NCI-H1694 treated with DMSO at 0.1 percent for 48 hours (cell line): ENCODE measurements at regions not wholly inside any gene's neighbourhood (a gene's known extent, or its start where the extent isn't known, plus 50 kb on each side); places are given as distances from the start of the nearest gene placed in this dataset.

ENCODE experiments used
- DNase-seq: peaks from one replicate; lab custom pipeline; 2025; lab: John Stamatoyannopoulos, UW

DNA sequence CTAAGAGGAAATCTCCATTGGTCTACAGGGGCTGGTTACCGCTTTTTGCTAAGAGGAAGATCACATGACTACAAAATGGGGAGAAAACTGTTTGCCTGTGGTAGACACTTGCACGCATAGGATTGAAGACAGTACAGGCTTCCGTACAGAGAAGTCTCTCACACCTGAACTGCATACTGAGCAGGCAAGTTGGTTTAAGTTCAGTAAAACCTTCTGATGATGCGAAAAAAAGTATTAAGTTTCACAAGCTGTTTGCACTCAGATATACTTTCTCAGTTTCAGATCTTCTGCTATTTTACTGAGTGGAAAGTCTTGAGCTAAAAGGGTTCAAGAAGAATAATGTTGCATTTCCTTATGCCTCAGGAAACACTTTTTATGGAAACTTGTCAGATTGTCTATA is 292.2 kb upstream of the MC4R start:
- DNase-seq = no peak

DNA sequence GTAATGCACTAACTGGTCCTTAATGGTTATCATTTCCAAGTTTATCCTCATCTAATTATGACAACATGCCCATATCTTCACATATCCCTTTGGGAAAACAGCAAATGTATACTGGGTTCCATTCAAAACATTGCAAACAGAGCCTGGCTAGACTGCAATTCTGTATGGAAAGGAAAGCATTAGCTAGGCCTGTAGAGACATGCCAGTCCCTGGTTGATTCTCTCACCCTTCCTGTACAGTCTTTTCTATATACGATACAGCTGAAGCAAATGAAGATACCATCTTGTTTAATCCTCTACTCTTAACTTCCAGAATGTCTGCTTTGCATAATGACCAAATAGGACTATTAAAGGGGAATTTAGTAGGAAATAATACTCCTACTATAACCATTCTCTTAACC is 294.4 kb upstream of the MC4R start:
- DNase-seq = no peak

DNA sequence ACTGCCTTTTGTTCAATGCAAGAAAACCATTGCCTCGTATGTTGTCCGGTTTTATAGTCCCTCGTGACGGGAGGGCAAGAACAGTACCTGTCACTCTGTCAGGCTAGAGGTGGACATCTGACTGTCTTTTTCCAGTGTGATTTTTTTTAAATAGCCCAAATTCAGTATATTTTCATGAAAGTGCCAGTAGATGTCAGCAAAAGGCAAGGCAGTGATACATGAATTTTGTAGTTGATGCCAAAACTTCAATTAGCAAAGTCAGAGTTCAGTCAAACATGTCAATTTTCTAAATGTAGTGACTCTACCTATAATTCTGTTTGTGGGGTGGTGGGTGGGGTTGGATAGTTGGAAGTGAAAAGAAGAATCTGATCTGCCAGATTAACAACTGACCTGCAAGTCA is 296.0 kb upstream of the MC4R start:
- DNase-seq = peak; percentile 16

DNA sequence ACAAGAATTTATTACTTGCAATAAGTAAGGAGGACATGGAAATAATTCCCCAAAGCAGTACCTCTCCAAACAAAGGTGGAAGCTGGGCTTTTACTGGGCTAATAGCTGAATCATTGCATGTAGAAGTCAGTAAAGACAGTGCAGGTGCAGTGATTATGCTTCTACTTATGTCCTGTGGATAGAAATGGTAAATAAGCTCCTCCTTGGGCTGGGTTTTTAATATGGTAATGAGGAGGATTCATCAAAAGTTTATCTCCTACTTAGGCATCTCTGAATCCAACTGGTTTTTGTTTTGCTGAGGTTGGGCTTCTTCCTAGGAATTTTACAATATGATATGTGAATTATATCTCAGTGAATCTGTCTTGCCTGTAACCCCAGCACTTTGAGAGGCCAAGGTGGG is 297.4 kb upstream of the MC4R start:
- DNase-seq = no peak

DNA sequence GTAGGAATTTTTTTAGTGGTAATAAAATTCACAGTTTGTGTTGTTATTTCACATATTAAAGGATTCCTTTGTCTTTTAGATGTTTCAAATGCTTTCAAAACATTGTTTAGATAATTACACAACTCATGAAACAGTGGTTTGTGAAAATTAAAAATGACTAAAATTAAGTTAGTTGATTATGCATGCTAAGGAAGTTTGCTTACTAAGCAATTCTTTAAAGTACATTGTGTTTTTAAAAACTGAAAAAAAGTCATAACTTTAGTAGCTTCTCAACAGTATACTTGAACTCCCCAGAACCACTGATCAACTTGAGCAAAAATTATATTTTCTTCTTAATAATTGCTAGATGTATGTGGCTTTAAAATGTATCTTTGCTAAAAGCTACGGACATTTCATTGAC is 298.4 kb upstream of the MC4R start:
- DNase-seq = no peak

DNA sequence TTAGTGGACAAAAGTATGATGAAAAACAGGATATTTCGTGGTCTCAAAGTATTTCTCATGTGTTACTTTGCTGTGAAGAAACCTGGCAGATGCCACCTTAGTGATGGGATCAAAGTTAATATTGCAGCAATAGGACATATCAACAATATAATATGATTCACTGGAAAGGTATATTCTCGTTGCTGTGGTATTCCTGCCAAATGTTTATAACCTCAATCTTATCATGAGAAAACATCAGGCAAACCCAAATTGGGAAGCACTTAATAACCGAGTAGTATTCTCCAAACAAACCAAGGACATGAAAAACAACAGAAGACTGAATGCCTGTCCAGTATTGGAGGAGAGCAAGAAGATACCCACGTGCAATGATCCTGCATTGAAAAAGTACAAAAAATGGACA is 302.6 kb upstream of the MC4R start:
- DNase-seq = no peak

DNA sequence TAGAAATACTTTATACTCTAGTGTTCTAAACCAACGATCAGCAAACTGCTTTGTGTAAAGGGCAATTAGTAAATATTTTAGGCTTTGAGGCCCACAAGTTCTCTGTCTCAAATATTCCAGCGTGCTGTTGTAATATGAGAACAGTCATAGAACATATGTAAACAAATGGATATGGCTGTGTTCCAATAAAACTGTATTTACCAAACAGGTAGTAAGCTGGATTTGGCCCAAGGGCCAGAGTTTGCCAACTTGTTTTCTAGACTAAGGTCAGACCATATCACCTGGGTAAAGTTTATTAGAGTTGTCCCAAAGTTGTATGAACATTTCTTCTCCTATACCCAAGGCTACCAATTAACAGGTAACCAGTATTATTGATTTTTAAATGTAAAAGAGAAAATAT is 303.2 kb upstream of the MC4R start:
- no peak for DNase-seq

DNA sequence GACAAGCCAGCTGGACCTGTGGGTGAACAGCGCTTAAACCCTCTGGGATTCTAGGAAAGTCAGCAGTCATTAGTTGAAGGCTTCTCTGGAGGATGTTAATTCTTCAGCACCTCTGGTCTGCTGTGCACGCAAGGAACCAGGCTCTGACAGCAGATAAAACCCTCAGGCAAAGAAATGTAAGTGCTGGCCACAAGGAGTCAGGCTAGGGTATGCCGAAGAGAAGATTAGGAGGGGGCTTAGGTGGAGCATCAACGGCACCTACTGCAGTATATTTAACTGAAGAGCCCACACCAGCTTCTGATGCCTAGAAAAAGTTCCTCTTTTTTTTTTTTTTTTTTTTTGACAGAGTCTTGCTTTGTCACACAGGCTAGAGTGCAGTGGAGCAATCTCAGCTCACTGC is 304.2 kb upstream of the MC4R start:
- no peak for DNase-seq

DNA sequence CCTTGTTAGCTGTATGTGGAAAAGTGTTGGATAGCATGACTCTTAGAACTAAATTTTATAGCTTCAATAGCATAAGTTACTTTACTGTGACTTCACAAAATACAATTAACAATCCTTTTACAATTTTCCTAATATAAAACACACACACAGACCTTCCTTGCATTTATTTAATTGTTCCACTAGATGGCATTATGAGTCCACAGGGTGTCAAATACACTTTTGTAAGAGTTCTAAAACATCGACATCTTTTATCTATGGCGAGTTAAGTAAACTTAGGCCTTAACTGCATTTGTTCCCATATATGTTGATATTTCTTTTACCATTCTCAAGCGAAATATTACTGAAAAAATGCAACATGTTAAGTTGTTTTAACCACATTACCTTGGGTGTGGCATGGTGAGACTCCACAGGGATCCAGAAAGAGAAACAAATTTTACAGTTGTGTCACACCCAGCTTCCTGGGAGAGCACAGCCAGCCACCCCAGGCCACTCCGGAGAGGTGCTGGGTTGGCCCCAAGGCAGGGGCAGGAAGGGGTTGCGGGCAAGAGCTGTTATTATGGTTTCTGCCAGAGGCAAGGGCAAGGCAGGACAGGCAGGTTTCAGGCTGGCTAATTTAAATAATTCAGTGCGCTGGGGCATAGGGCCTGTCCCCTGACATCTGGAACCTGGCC is 312.4 kb upstream of the MC4R start:
- peak; percentile 55 for DNase-seq

DNA sequence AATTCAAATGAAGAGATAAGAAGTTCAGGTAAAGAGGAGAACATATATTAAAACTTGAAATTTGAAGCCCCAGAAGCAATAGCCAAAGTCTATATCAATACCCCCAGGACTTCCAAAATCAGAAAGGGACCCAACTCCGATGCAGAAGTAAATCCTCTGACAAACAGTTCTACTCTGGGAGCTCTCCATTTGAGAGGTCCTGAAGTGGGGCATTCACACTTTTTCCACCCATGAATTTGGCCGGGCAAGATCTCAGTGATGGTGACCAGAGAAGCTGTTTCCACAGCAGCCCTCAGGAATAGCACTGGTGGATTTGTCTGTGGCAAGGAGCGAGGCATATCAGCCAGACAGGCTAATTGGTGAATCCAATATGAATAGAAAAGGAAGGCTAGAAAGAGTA is 313.6 kb upstream of the MC4R start:
- DNase-seq = no peak

DNA sequence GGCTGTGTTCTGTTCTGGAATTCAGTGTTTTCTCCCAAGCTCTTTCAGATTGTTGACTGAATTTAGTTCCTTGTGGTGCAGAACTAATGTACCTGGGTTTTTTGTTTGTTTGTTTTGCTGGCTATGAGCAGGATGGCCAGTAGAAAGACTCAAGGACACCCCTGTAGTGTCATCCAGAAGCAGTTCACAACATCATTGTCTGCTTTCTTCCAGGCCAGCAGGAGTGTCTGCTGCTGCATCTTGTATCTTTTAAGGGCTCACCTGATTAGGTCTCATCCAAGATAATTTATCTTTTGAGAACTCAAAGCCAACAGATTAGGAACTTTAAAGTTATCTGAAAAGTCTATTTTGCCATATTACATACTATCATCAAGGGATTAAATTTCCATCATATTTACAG is 318.5 kb upstream of the MC4R start:
- no peak for DNase-seq

DNA sequence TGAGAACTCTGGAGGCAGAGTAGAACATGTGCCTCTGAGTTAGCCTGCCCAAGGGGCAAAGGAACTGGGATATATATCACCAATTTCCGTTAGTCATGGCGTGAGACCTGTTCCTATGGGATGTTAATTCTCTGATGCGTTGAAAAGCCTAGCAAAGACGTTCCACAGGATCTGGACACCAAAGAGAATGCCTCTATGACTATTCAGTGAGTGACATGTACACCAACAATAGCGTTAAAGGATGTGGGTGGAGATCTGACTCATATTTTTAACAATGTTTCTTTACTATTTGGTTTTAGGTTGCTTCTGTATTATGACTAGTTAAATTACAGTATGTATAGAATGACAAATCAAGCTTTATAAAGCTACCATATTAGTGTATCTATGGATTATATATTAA is 320.9 kb upstream of the MC4R start:
- no peak for DNase-seq

DNA sequence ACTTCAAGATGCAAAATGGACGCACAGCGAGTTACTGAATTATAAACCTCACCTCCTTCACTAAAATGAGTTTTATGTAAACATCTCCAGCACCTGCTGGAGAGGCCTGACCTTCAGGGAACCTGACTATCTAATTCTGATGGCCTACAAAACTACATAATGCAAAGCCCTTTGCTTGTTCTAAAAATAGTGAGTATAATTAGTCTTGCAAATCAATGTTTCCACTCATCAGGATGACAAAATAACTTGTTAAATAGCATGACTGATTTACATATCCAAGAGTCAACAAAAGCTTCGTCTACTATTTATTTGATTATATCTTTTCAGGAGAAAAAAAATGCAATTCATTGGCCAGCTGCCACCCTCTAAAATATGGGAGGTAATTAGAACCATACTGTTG is 326.3 kb upstream of the MC4R start:
- peak; percentile 0 for DNase-seq

DNA sequence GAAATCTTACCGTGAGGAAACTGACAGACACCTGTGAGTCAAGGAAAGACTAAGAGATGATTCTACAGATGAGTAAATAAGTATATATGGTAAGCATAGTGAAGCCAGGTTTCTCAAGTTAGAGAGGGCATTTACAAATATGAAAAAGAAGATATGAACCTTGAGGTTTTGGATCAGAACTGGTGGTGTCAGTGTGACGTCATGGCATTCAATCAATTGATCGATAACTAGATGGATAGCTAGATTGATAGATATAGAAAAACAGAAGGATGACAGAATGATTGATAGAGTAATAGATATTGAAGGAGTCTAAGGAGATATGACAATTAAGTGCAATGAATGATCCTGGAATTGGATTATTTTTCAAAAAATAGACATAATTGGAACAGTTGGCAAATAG is 350.2 kb upstream of the MC4R start:
- no peak for DNase-seq

DNA sequence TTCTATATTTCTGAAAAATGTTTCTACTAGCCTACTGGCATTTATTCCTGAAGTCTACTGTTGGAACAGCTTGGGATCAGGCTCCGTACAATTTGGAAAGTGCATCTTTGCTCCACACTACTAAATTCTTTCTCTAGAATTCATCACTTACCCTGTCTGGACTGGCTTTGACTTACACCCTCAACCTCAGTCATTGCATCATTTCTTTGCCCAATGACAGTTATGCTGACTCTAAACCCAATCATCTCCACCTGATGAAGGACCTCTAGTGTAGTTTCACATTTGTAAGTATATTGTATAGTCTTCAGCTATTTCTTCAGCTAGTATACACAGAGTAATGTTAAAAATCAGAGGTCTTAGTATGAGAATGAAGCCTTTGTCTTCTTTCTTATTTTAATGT is 359.6 kb upstream of the MC4R start:
- no peak for DNase-seq

DNA sequence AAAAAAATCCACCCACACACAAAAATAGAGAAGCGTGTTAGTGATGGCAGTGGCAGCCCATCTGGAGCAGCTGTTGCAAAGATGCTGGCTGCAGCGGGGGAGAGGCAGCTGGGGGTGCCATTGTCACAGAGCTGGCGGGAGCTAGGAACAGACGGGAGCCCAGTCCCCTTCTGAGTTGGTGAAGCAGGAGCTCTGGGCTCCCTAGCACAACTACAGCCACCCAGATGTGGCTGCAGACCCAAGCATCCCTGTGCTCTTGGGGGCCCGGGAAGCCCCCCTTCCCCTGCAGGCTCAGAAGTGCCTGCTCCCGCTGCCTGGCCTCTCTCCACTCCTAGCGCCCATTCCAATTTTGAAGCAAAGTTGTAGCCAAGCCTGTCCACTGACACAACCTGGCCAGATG is 366.6 kb upstream of the MC4R start:
- no peak for DNase-seq

DNA sequence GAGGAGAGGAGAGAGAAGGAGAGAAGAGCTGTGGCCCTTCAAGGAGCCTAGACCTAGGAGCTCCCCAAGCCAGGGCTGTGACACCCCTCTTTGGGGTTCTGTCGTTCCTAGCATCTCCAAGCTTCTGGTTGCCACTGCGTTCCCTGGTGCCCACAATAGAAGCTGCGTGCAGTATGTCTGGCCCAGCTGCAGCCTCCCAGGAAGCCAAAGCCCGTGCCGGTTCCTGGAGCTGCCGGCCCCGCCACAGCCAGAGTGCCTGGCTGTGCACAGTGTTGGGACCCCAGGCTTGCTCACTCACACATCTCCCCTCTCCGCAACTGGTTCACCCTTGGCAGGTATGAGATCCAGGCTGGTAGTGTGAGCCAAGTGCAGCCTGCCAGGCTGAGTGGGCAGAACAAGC is 367.7 kb upstream of the MC4R start:
- no peak for DNase-seq

DNA sequence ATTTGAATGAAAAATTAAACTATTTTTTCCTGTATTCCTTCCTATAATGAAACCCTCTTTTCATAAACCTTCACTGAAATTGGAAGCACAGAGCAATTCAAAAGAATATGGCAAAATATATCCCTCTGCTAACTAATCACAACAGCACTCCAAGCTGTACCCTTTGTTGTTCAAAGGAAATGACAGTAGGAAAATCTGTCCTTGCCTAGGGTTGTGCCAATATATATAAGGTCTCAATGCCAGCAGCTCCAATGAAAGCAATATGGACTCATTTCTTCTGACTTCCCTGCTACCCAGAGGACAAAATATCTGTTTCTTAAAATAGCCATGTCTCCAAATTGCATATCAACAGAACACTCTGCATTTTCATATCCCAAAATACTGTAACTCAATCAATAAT is 373.9 kb upstream of the MC4R start:
- no peak for DNase-seq

DNA sequence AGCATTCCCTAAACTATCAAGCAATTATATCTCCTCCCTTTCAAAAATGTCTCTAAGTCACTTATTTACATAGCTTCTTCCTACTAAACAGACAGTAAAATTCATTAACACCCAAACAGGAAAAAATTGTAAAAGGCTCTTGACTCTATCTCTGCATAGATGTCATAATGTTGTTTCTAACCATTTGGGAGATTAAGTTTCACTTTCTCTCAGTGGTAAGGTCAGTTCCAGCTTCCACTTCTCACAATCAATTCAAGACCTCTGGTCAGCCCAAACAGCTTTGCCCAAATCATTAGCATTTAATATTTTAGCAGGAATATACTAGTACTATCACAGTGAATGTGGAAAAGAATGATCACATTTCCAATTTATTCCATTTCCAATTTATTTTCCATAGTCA is 374.3 kb upstream of the MC4R start:
- DNase-seq = no peak

DNA sequence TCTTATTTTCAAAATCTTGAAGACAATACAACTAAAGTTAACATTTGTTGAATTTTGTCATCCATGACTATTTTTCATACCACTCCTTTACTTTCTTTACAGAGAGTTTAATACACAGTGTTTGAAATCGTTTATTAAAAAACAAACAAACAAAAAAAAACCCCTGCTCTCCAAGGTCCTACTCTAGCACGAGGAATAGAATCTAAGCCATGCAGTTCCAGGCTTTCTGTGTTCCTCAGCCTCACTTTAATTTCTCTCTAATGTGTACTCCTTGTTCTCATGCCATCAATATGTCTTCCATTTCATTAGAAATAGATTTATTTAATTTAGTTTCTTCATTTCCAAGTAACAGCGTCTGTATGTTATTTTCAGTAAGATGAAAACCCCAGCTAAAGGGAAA is 381.2 kb upstream of the MC4R start:
- no peak for DNase-seq

DNA sequence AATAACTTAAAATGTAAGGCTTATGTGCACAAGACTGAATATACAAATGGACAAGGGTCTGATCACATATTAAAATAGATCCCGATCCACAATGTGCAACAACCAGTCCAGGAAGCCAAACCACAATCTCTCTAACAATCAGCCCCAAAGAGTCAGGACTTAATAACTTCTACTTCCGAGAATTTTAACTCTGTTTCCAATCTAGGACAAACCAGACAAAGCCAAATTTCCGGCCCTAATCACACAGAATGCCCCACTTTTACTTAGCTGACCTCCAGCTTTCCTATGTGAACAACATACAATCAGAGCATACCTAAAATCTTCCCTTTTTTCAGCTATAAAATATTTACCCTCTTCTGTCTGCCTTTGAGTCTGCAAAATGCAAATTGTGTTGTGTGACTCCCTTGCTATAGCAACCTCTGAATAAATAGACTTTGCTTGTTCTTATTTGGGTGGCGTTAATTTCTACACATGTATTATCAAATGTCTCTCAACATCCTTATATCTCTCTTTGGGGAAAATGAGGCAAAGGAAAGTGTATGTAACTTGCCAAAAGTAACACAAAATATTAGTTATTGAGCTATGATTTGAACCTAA is 381.9 kb upstream of the MC4R start:
- DNase-seq = no peak

DNA sequence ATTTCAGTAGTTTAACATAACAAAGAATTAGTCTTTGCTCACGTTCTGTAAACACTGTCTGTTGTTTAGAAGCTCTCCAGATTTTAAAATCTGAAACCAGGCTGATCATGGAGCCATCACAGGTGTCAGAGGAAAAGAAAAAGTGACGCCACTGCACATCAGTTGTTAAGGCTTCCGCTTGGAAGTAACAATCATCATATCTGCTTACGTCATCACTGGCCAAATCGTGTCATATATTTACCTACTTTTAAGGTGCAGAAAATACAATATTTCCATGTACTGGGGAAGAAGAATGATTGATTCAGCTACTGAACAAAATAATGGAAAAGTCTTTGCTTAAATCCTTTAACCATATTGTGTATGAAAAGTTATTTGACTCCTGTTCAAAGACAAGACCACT is 382.6 kb upstream of the MC4R start:
- no peak for DNase-seq

DNA sequence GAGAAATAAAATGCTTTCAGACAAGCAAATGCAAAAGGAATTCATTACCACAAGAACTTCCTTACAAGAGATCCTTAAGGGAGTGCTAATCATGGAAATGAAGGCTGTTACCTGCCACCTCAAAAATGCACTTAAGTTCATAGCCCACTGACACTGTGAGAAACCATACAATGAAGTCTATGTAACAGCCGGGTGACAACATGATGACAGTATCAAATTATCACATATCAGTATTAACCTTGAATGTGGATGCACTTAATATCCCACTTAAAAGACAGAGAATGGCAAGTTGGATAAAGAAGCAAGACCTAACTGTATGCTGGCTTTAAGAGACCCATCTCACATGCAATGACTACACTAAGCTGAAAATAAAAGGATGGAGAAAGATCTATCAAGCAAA is 403.4 kb upstream of the MC4R start:
- DNase-seq = no peak

DNA sequence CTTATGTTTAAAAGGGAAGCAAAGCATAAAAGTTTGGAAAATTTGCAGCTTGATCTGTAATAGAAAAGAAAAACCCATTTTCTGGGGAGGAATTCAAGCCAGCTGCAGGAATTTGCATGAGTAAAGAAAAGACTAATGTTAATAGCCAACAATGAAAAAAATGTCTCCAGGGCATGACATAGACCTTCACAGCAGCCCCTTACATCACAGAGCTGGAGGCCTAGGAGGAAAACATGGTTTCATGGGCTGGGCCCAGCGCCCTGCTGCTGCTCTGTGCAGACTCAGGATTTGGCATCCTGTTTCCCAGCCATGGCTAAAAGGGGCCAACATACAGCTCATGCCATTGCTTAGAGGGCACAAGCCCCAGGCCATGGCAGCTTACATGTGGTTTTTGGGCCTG is 411.6 kb upstream of the MC4R start:
- DNase-seq = no peak

DNA sequence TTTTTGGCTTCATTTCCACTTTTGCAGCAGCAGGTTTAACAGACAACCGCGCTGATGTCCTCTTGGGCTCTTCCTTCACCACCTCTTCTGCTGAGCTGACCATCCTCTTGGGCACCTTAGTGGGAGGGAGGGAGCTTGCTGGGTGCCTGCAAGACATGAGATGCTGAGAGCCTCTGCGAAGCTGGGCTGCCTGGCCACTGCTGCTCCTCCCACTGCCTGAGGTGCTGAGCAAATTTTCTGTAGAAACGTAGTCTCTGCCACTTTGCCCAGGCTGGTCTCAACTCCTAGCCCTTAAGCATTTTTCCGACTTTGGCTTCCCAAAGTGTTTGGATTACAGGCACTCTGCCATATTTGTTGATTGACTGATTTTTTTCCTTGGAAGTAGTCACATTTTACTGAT is 422.2 kb upstream of the MC4R start:
- DNase-seq = no peak
